DND-41 (cell line): ENCODE measurements at regions not wholly inside any gene's neighbourhood (a gene's known extent, or its start where the extent isn't known, plus 50 kb on each side); places are given as distances from the start of the nearest gene placed in this dataset.

Source experiments
- ATAC-seq: fragments of 200-7000 bp; cut with Tn5 transposase; 3 replicates; pipeline ENCODE4 v1.9.1; 2021; ENCODE audit warnings: low read depth; ENCODE audit not compliant: insufficient read depth
- DNase-seq: peaks from one replicate; pipeline ENCODE4 v3.0.0-alpha.2; 2020
- H2AFZ ChIP-seq: 2 replicates; pipeline ENCODE4 v1.6.0; 2012; ENCODE audit warnings: low read depth, low read length
- H3K27ac ChIP-seq: 2 replicates; pipeline ENCODE4 v1.5.1; 2012; ENCODE audit warnings: low read length, inconsistent platforms
- H3K27me3 ChIP-seq: fragments of 200-600 bp; sonication (generic); 2 replicates; pipeline ENCODE4 v1.6.0; 2012; ENCODE audit warnings: low read length, mild to moderate bottlenecking, inconsistent platforms; ENCODE audit not compliant: insufficient read depth, poor library complexity
- H3K36me3 ChIP-seq: 2 replicates; pipeline ENCODE4 v1.5.1; 2012; ENCODE audit warnings: low read length, inconsistent platforms; ENCODE audit not compliant: insufficient read depth
- H3K4me1 ChIP-seq: 2 replicates; pipeline ENCODE4 v1.5.1; 2012; ENCODE audit warnings: mild to moderate bottlenecking, low read length; ENCODE audit not compliant: insufficient read depth
- H3K4me2 ChIP-seq: 2 replicates; pipeline ENCODE4 v1.6.0; 2012; ENCODE audit warnings: mild to moderate bottlenecking, moderate library complexity, low read length, inconsistent platforms; ENCODE audit not compliant: insufficient read depth
- H3K4me3 ChIP-seq, 2 experiments: fragments of 200-600 bp in 1 of 2; shearing (Covaris generic) in 1 of 2; 2 replicates each; pipeline ENCODE4 v1.5.1; 2012 to 2016; ENCODE audit warnings: inconsistent platforms in 2 of 2, low read length in 2 of 2, mild to moderate bottlenecking in 2 of 2, low read depth in 1 of 2, moderate library complexity in 1 of 2
- H3K79me2 ChIP-seq: 2 replicates; pipeline ENCODE4 v1.6.0; 2012; ENCODE audit warnings: low read length, inconsistent platforms; ENCODE audit not compliant: insufficient read depth
- H3K9ac ChIP-seq: 2 replicates; pipeline ENCODE4 v1.6.0; 2012; ENCODE audit warnings: low read depth, mild to moderate bottlenecking, inconsistent platforms, low read length, moderate library complexity
- H3K9me3 ChIP-seq: 2 replicates; pipeline ENCODE4 v1.5.1; 2012; ENCODE audit warnings: low read length, moderate library complexity, mild to moderate bottlenecking, inconsistent platforms; ENCODE audit not compliant: insufficient read depth, severe bottlenecking
- H4K20me1 ChIP-seq: 2 replicates; pipeline ENCODE4 v1.6.0; 2012; ENCODE audit warnings: low read length; ENCODE audit not compliant: insufficient read depth
- CTCF ChIP-seq: IDR thresholded peaks from 2 replicates; pipeline ENCODE4 v1.5.1; 2012; ENCODE audit warnings: borderline replicate concordance, low read length, moderate library complexity, mild to moderate bottlenecking; ENCODE audit not compliant: poor library complexity, severe bottlenecking; ENCODE audit errors: extremely low read depth
- EZH2 ChIP-seq: IDR thresholded peaks from 3 replicates; pipeline ENCODE4 v1.6.1; 2012; ENCODE audit warnings: borderline replicate concordance, low read depth, mild to moderate bottlenecking, moderate library complexity, low read length, inconsistent platforms; ENCODE audit not compliant: severe bottlenecking

- H2AFZ ChIP-seq, result no peak overlapping the region
- no peak overlapping the region for H3K4me3 ChIP-seq
- H3K4me1 ChIP-seq, result no peaks in the 10 kb centered on the region
- H3K27me3 ChIP-seq, result no peaks in the 10 kb centered on the region
- no peaks in the 10 kb centered on the region for H4K20me1 ChIP-seq
- no peak for TF ChIP-seq CTCF
- no peak for TF ChIP-seq EZH2
- DNase-seq (no peak), ATAC-seq (no peak)
- H3K79me2 ChIP-seq, result no peaks in the 10 kb centered on the region
- H3K27ac ChIP-seq, result no peak overlapping the region
- no peak overlapping the region for H3K9ac ChIP-seq
- H3K4me2 ChIP-seq, result no peak overlapping the region
- no peaks in the 10 kb centered on the region for H3K9me3 ChIP-seq
- H3K36me3 ChIP-seq, result no peaks in the 10 kb centered on the region
These were observed 164.8 kb upstream of the WWC1 start for GRCh38 chr5:168126606-168127005.

- ATAC-seq, result no peak
- H3K4me2 ChIP-seq, result no peak overlapping the region
- H4K20me1 ChIP-seq, result no peaks in the 10 kb centered on the region
- no peaks in the 10 kb centered on the region for H3K36me3 ChIP-seq
- no peak overlapping the region for H2AFZ ChIP-seq
- H3K4me3 ChIP-seq, result no peak overlapping the region
- H3K4me1 ChIP-seq, result no peaks in the 10 kb centered on the region
- H3K27me3 ChIP-seq, result no peaks in the 10 kb centered on the region
- no peak overlapping the region for H3K27ac ChIP-seq
- no peaks in the 10 kb centered on the region for H3K79me2 ChIP-seq
- TF ChIP-seq CTCF (no peak), EZH2 (no peak)
- DNase-seq, result no peak
- no peak overlapping the region for H3K9ac ChIP-seq
- H3K9me3 ChIP-seq, result no peaks in the 10 kb centered on the region
These were observed 163.3 kb upstream of the WWC1 start for GRCh38 chr5:168128111-168128510.

- Histone ChIP-seq H3K36me3 (no peaks in the 10 kb centered on the region), H3K4me2 (no peak overlapping the region), H3K9me3 (no peaks in the 10 kb centered on the region), H4K20me1 (no peaks in the 10 kb centered on the region), H3K4me3 (no peak overlapping the region), H3K27me3 (no peaks in the 10 kb centered on the region), H3K27ac (no peak overlapping the region), H2AFZ (no peak overlapping the region), H3K79me2 (no peaks in the 10 kb centered on the region), H3K9ac (no peak overlapping the region), H3K4me1 (no peaks in the 10 kb centered on the region)
- DNase-seq, result no peak
- no peak for TF ChIP-seq EZH2
- TF ChIP-seq CTCF, result no peak
- ATAC-seq, result no peak
These were observed 162.9 kb upstream of the WWC1 start for GRCh38 chr5:168128557-168128956.

- H3K4me3 ChIP-seq, result no peak overlapping the region
- ATAC-seq, result no peak
- no peak for TF ChIP-seq EZH2
- TF ChIP-seq CTCF, result no peak
These were observed 159.9 kb upstream of the WWC1 start for GRCh38 chr5:168131519-168131918.

More at GRCh38 chr5:168131519-168131918, 159.9 kb upstream of the WWC1 start:
- Histone ChIP-seq H3K27me3 (no peaks in the 10 kb centered on the region), H3K4me1 (no peaks in the 10 kb centered on the region), H3K9ac (no peak overlapping the region), H3K79me2 (no peaks in the 10 kb centered on the region), H3K9me3 (no peaks in the 10 kb centered on the region), H3K36me3 (no peaks in the 10 kb centered on the region), H4K20me1 (no peaks in the 10 kb centered on the region), H2AFZ (no peak overlapping the region), H3K4me2 (no peak overlapping the region), H3K27ac (no peak overlapping the region)
- DNase-seq, result no peak
